A549 (cell line): ENCODE measurements at regions not wholly inside any gene's neighbourhood (a gene's known extent, or its start where the extent isn't known, plus 50 kb on each side); places are given as distances from the start of the nearest gene placed in this dataset.

ENCODE experiments used
- ATAC-seq, 2 experiments: fragments of 200-7000 bp in 1 of 2; fragments of >200 bp in 1 of 2; cut with Nextera tagmentation in 1 of 2; cut with Tn5 transposase in 1 of 2; 3 replicates each; pipeline versions ENCODE4 v1.8.0 to v1.9.1; 2018 to 2020; ENCODE audit warnings: mild to moderate bottlenecking in 1 of 2, moderate library complexity in 1 of 2
- CTCF ChIA-PET: fragments of 300-600 bp; sonication (Branson Sonifier 250); formaldehyde crosslinking; extraction: SDS; loops from one replicate; lab custom pipeline; 2021; ENCODE audit warnings: antibody characterized with exemption, inconsistent platforms; lab: Yijun Ruan, JAX
- POLR2A ChIA-PET: fragments of 350-600 bp; formaldehyde crosslinking; extraction: SDS; loops from one replicate; lab custom pipeline; 2021; ENCODE audit warnings: antibody characterized with exemption, inconsistent platforms; lab: Yijun Ruan, JAX
- DNase-seq, 2 experiments: peaks; one replicate each; pipeline versions ENCODE4 v3.0.0 to v3.0.0-alpha.2; 2011 to 2016; ENCODE audit warnings: low read depth in 1 of 2, low spot score in 1 of 2
- FAIRE-seq: peaks from 2 replicates; lab custom pipeline; 2011; peaks lifted over from hg19 to GRCh38; lab: Jason Lieb, UNC
- H3K27ac ChIP-seq, 2 experiments: fragments of >200 bp; sonication (Bioruptor Twin); formaldehyde crosslinking; 3 replicates each; pipeline ENCODE4 v1.5.1; 2016 to 2017
- H3K4me1 ChIP-seq: fragments of >200 bp; sonication (Bioruptor Twin); formaldehyde crosslinking; 3 replicates; pipeline ENCODE4 v1.6.1; 2016
- H3K4me2 ChIP-seq: fragments of >200 bp; sonication (Bioruptor Twin); formaldehyde crosslinking; 3 replicates; pipeline ENCODE4 v1.6.1; 2016
- H3K4me3 ChIP-seq: fragments of >200 bp; sonication (Bioruptor Twin); formaldehyde crosslinking; 3 replicates; pipeline ENCODE4 v1.5.1; 2016
- H3K9me3 ChIP-seq: fragments of >200 bp; sonication (Bioruptor Twin); formaldehyde crosslinking; 3 replicates; pipeline ENCODE4 v1.6.1; 2016
- CBX2 ChIP-seq: fragments of 200-600 bp; sonication (generic); IDR thresholded peaks from 2 replicates; pipeline ENCODE4 v1.6.1; 2016; ENCODE audit warnings: low read depth, mild to moderate bottlenecking, borderline replicate concordance
- CEBPB ChIP-seq, 2 experiments: fragments of >200 bp in 1 of 2; sonication (Bioruptor Twin) in 1 of 2; formaldehyde crosslinking in 1 of 2; IDR thresholded peaks; 2 replicates each; pipeline ENCODE4 v1.6.1; 2012 to 2016
- CHD2 ChIP-seq: fragments of 150-350 bp; IDR thresholded peaks from 2 replicates; pipeline ENCODE4 v1.6.1; 2014; ENCODE audit warnings: low read length; ENCODE audit not compliant: partially characterized antibody
- CHD4 ChIP-seq: fragments of 200-600 bp; sonication (generic); IDR thresholded peaks from 2 replicates; pipeline ENCODE4 v1.6.1; 2016; ENCODE audit warnings: antibody characterized with exemption, mild to moderate bottlenecking, borderline replicate concordance
- EHMT2 ChIP-seq: fragments of 200-600 bp; sonication (generic); IDR thresholded peaks from 2 replicates; pipeline ENCODE4 v1.6.1; 2016; ENCODE audit warnings: antibody characterized with exemption, low read depth, mild to moderate bottlenecking, moderate library complexity
- HDAC2 ChIP-seq: fragments of 200-600 bp; sonication (generic); IDR thresholded peaks from 2 replicates; pipeline ENCODE4 v1.6.1; 2016
- HEYL ChIP-seq: fragments of 250-450 bp; sonication (Bioruptor Pico); IDR thresholded peaks from 2 replicates; pipeline ENCODE4 v1.8.0; 2021; ENCODE audit warnings: mild to moderate bottlenecking, moderate library complexity
- HOXA7 ChIP-seq: fragments of 250-450 bp; sonication (Bioruptor Pico); IDR thresholded peaks from 2 replicates; pipeline ENCODE4 v1.5.0; 2020; ENCODE audit warnings: mild to moderate bottlenecking, moderate library complexity
- HOXB13 ChIP-seq: fragments of 250-450 bp; sonication (Bioruptor Pico); IDR thresholded peaks from 2 replicates; pipeline ENCODE4 v1.5.0; 2020; ENCODE audit warnings: low read depth, mild to moderate bottlenecking, moderate library complexity
- JUN ChIP-seq, 2 experiments: fragments of >200 bp; sonication (Bioruptor Twin); formaldehyde crosslinking; IDR thresholded peaks; 2 replicates in 1 of 2; 3 replicates in 1 of 2; pipeline ENCODE4 v1.6.1; 2016 to 2017
- KDM5A ChIP-seq: fragments of 200-600 bp; sonication (generic); IDR thresholded peaks from 2 replicates; pipeline ENCODE4 v1.6.1; 2016; ENCODE audit warnings: antibody characterized with exemption, mild to moderate bottlenecking
- MAFK ChIP-seq: fragments of 450-650 bp; IDR thresholded peaks from 2 replicates; pipeline ENCODE4 v1.6.1; 2014; ENCODE audit not compliant: partially characterized antibody
- PHF8 ChIP-seq: fragments of 200-600 bp; sonication (generic); IDR thresholded peaks from 2 replicates; pipeline ENCODE4 v1.6.1; 2016; ENCODE audit warnings: low read depth, mild to moderate bottlenecking, antibody characterized with exemption, moderate library complexity, borderline replicate concordance
- POLR2AphosphoS2 ChIP-seq: conservative IDR thresholded peaks from 2 replicates; pipeline ENCODE4 v1.6.1; 2012; ENCODE audit warnings: low read length, improper control_type of control experiment, inconsistent platforms
- RCOR1 ChIP-seq: fragments of 150-350 bp; IDR thresholded peaks from 2 replicates; pipeline ENCODE4 v1.6.1; 2014; ENCODE audit warnings: antibody characterized with exemption, low read length, low read depth
- SMC3 ChIP-seq: fragments of >200 bp; sonication (Bioruptor Twin); formaldehyde crosslinking; IDR thresholded peaks from 3 replicates; pipeline ENCODE4 v1.6.1; 2018; ENCODE audit warnings: inconsistent platforms
- ZFP36 ChIP-seq: fragments of 450-650 bp; IDR thresholded peaks from 2 replicates; pipeline ENCODE4 v1.6.1; 2014; ENCODE audit warnings: borderline replicate concordance; ENCODE audit not compliant: partially characterized antibody
- WGBS: methylation state at CpG from one replicate; pipeline ENCODE4 v1.1.6; 2017; ENCODE audit errors: missing lambda C conversion rate; 5-methylcytosine and 5-hydroxymethylcytosine counted together
- TF ChIP-seq, protein P1 (sequence below): IDR thresholded peaks from 2 replicates; pipeline ENCODE4 v1.6.1; 2012
- TF ChIP-seq, protein P2 (sequence below): IDR thresholded peaks from 2 replicates; pipeline ENCODE4 v1.6.1; 2012
- TF ChIP-seq, protein P3 (sequence below): fragments of 450-650 bp; IDR thresholded peaks from 2 replicates; pipeline ENCODE4 v1.6.1; 2014; ENCODE audit warnings: antibody characterized with exemption
- TF ChIP-seq, protein P4 (sequence below): fragments of >200 bp; sonication (Bioruptor Twin); formaldehyde crosslinking; IDR thresholded peaks from 3 replicates; pipeline ENCODE4 v1.5.1; 2016
- TF ChIP-seq, protein P5 (sequence below): fragments of 250-450 bp; sonication (Bioruptor Pico); IDR thresholded peaks from 2 replicates; pipeline ENCODE4 v1.5.0; 2020; ENCODE audit warnings: low read depth, mild to moderate bottlenecking, moderate library complexity
- TF ChIP-seq, protein P6 (sequence below): fragments of 150-350 bp; IDR thresholded peaks from 2 replicates; pipeline ENCODE4 v1.6.1; 2014; ENCODE audit warnings: low read depth, mild to moderate bottlenecking, low read length

DNA sequence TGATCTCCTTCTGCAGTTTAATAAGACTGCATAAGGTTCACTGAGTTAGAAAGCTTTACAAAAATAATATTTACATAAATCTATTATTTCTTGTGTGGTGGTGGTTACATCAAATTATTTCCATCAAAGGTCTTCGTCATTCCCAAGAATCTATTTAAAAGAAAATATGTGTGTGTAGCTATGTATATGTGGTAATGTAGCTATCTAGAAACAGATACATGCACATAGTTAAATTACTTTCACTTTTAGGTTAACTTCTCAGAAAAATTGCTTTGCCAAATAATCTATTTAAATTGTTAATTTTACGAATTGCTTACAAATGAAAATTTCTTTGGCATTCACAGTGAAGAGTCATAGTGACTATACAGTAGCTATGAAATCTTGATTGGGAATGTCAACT lies 633.2 kb downstream of the DMRTA1 start:
- CTCF ChIA-PET = no interaction called here

DNA sequence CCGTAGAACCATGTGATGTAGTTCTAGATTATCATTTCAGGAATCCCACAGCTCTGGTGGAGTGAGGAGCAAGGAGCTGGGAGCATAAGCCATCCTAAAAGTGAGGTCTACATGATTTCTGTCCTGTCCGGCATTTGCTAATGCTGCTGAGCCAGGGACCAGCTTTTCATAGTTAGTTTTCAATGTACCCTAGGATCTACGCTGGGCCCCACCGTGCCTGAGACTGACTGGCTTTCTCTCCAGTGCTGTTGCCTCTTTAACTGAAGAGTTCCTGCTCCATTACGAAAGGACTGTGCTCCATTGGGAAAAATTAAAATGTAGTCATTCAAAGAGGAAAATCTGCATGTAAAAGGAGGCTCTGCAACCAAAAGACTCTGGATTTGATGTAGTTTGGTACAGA lies 634.8 kb downstream of the DMRTA1 start:
- POLR2A ChIA-PET = no interaction called here

More for the DNA sequence above, 633.2 kb downstream of the DMRTA1 start:
- H3K9me3 ChIP-seq = no peaks in the 10 kb centered on the region
- POLR2A ChIA-PET = interaction anchor here (0.7 kb wide), 1 partner anchor 89 kb away, joined by 4 read pairs; no protein-coding TSS in a partner anchor
- no peak overlapping the region for H3K4me3 ChIP-seq
- no peak overlapping the region for H3K4me2 ChIP-seq
- DNase-seq = no peak
- ATAC-seq = no peak
- H3K4me1 ChIP-seq = no peaks in the 10 kb centered on the region
- H3K27ac ChIP-seq = no peak overlapping the region
- no peak for TF ChIP-seq MAFK
- no peak for TF ChIP-seq JUN (IDR thresholded peaks at IDR 0.05)
- no peak for TF ChIP-seq ZFP36
- TF ChIP-seq, protein P1, sequence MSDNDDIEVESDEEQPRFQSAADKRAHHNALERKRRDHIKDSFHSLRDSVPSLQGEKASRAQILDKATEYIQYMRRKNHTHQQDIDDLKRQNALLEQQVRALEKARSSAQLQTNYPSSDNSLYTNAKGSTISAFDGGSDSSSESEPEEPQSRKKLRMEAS = no peak
- no peak for TF ChIP-seq HOXA7 (CRISPR knock-in tag)
- no peak for TF ChIP-seq CBX2
- TF ChIP-seq, protein P2, sequence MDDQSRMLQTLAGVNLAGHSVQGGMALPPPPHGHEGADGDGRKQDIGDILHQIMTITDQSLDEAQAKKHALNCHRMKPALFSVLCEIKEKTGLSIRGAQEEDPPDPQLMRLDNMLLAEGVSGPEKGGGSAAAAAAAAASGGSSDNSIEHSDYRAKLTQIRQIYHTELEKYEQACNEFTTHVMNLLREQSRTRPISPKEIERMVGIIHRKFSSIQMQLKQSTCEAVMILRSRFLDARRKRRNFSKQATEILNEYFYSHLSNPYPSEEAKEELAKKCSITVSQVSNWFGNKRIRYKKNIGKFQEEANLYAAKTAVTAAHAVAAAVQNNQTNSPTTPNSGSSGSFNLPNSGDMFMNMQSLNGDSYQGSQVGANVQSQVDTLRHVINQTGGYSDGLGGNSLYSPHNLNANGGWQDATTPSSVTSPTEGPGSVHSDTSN = no peak
- no peak for TF ChIP-seq POLR2AphosphoS2
- no peak for TF ChIP-seq SMC3
- TF ChIP-seq, protein P3, sequence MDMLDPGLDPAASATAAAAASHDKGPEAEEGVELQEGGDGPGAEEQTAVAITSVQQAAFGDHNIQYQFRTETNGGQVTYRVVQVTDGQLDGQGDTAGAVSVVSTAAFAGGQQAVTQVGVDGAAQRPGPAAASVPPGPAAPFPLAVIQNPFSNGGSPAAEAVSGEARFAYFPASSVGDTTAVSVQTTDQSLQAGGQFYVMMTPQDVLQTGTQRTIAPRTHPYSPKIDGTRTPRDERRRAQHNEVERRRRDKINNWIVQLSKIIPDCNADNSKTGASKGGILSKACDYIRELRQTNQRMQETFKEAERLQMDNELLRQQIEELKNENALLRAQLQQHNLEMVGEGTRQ = no peak
- TF ChIP-seq, protein P4, sequence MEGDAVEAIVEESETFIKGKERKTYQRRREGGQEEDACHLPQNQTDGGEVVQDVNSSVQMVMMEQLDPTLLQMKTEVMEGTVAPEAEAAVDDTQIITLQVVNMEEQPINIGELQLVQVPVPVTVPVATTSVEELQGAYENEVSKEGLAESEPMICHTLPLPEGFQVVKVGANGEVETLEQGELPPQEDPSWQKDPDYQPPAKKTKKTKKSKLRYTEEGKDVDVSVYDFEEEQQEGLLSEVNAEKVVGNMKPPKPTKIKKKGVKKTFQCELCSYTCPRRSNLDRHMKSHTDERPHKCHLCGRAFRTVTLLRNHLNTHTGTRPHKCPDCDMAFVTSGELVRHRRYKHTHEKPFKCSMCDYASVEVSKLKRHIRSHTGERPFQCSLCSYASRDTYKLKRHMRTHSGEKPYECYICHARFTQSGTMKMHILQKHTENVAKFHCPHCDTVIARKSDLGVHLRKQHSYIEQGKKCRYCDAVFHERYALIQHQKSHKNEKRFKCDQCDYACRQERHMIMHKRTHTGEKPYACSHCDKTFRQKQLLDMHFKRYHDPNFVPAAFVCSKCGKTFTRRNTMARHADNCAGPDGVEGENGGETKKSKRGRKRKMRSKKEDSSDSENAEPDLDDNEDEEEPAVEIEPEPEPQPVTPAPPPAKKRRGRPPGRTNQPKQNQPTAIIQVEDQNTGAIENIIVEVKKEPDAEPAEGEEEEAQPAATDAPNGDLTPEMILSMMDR = no peak
- no peak for TF ChIP-seq RCOR1
- TF ChIP-seq, protein P5, sequence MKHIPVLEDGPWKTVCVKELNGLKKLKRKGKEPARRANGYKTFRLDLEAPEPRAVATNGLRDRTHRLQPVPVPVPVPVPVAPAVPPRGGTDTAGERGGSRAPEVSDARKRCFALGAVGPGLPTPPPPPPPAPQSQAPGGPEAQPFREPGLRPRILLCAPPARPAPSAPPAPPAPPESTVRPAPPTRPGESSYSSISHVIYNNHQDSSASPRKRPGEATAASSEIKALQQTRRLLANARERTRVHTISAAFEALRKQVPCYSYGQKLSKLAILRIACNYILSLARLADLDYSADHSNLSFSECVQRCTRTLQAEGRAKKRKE = no peak
- TF ChIP-seq EHMT2 = no peak
- TF ChIP-seq HDAC2 = no peak
- TF ChIP-seq HEYL (CRISPR knock-in tag) = no peak
- no peak for TF ChIP-seq CHD4
- no peak for TF ChIP-seq PHF8
- TF ChIP-seq, all 56 proteins: peak for 0
- 7% methylated on average over 2 of the region's 2 CpGs for WGBS
- FAIRE-seq = no peak

More for the DNA sequence above, 634.8 kb downstream of the DMRTA1 start:
- Histone ChIP-seq H3K4me3 (no peak overlapping the region), H3K27ac (no peak overlapping the region), H3K4me2 (no peak overlapping the region), H3K4me1 (no peaks in the 10 kb centered on the region), H3K9me3 (no peaks in the 10 kb centered on the region)
- ATAC-seq (no peak), FAIRE-seq (no peak), DNase-seq (no peak)
- CTCF ChIA-PET = no interaction called here
- TF ChIP-seq MAFK = no peak
- TF ChIP-seq CEBPB (IDR thresholded peaks at IDR 0.05) = no peak
- TF ChIP-seq HOXB13 (CRISPR knock-in tag) = no peak
- TF ChIP-seq, protein P6, sequence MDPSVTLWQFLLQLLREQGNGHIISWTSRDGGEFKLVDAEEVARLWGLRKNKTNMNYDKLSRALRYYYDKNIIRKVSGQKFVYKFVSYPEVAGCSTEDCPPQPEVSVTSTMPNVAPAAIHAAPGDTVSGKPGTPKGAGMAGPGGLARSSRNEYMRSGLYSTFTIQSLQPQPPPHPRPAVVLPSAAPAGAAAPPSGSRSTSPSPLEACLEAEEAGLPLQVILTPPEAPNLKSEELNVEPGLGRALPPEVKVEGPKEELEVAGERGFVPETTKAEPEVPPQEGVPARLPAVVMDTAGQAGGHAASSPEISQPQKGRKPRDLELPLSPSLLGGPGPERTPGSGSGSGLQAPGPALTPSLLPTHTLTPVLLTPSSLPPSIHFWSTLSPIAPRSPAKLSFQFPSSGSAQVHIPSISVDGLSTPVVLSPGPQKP = no peak
- no peak for TF ChIP-seq CHD4
- no peak for TF ChIP-seq CHD2
- no peak for TF ChIP-seq KDM5A
- 8% methylated on average over 5 of the region's 5 CpGs for WGBS
